ENCODE measurements at regions not wholly inside any gene's neighbourhood (a gene's known extent, or its start where the extent isn't known, plus 50 kb on each side); places are given as distances from the start of the nearest gene placed in this dataset.
"Not testable (repeated sequence)": the region's sequence is repeated elsewhere in the genome, so short reads cannot be mapped to it uniquely, and the experiment has no call there.

GRCh38 chr12:91496337-91496736, 313.7 kb upstream of the DCN start:
- no peak for DNase-seq

- no peak for DNase-seq
Measured at GRCh38 chr12:91493308-91493707, 310.7 kb upstream of the DCN start.

DNA sequence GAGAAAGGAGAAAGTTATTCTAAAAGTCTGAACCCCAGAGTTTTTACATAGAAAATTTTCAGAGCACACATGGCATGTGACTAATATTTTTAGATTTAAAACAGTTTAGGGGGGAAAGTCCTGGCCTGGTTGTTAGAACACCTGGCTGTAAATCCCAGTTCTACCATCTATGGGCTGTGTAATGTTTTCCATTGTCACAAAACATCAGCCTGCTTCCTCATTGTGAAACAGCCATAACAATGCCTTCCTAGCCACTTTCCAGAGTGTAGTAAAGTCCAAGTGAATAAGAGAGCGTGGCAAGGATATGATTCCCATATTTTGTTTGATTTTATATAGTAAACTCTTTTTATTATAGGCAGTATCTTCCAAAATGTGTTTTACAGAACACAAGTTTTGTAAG, 310.0 kb upstream of the DCN start:
- DNase-seq, result no peak

- DNase-seq, result no peak
Measured at GRCh38 chr12:91490667-91491311, 308.2 kb upstream of the DCN start.

GRCh38 chr12:91483471-91483985, 300.9 kb upstream of the DCN start:
- DNase-seq, result no peak

GRCh38 chr12:91482231-91482630, 299.6 kb upstream of the DCN start:
- no peak for DNase-seq

DNA sequence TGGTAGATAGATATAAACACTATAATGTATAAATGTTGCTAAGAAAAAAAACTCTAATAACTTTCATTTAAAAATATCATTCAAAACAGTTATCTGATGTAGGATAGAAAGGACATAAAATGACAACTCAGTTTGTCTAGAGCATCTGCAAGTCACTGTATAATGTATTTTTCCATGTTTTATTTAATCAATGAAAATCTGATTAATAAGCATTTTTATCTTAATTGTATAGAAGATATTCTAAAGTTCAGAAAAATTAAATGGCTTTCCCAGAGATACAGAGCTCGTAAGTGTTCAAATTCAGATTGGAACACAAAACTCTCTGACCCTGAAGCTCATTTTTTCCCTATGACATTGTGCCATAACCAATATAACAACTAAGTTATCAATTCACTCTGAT, 295.9 kb upstream of the DCN start:
- DNase-seq, result no peak

- no peak for DNase-seq
Measured at GRCh38 chr12:91467686-91468085, 285.1 kb upstream of the DCN start.

GRCh38 chr12:91461061-91461460, 278.4 kb upstream of the DCN start:
- DNase-seq, result no peak

DNA sequence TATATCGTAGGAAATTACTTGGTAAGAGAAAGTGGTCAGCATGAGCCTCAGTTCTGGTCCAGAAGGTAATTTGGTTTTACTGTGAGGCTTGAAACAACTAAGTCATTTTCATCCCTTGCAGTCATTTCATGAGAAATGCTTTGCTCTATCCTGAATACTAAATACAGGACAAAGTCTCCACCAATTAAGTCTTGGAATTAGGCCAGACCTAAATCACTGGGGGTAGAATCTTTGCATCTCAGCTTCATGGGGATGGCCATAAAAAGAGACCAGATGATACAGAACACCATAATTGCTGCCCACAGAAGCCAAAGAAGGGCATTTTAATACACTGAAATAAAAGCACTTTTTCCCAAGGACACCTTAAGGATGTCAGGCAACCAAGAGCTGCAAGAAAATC, 277.9 kb upstream of the DCN start:
- DNase-seq, result peak; percentile 81

DNA sequence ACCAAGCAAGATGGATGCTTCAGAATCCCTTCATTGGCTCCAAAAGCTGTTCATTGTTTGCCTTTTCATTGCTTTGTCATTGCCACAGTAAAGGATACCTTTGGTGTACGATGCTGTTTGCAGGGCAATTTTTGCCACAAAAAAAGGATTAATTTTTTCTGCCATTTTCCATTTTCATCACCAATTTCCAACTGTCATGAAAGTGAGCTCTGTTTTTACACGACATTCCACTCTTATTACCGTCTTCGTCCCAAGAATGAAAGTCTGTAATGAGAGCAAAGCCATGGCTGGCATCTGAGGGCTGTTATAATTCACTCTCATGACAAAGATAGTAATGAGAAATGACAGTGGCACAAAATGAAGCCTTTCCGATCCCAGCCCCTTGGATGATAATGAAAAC, 272.7 kb upstream of the DCN start:
- no peak for DNase-seq

DNA sequence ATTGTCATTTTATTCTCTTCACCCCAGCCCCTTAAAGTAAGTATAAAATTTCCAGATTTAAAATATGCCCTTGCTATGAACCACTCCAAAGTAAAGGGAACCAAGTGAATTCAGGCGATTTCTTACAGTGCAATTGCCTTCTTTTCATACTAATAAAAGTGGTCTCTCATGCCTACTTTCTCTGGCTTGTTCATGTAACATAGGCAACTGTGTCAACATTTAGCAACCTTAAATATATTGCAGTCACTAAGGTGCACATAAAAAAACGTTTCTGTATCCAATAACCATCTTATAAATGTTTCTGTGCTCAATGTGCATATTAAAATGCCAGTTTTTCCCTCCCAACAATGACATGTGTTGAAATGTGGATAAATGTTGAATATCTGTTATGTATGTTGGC, 271.6 kb upstream of the DCN start:
- no peak for DNase-seq

- DNase-seq, result not testable (repeated sequence)
Measured at GRCh38 chr12:91452464-91452863, 269.8 kb upstream of the DCN start.

- DNase-seq, result no peak
Measured at GRCh38 chr12:91441993-91442952, 259.7 kb upstream of the DCN start.

GRCh38 chr12:91441246-91441645, 258.6 kb upstream of the DCN start:
- no peak for DNase-seq

GRCh38 chr12:91434081-91434480, 251.5 kb upstream of the DCN start:
- DNase-seq, result no peak

DNA sequence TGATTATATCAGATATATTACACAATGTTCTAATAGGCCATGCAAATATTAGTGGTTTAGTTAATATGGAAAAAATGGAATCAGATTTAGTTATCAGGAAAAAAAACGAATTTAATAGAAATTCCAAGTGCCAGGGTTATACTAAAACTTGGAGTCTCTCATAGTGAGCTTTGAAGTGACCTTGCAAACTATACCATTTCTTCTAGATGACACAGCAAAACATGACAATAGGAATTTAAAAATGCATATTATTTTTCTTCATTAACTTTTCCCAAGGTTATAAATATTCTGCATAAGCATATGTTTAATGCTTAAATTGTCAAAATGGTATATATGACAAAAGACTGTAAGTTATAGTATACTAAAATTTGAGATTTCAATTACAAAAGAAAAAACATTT, 250.1 kb upstream of the DCN start:
- DNase-seq, result no peak

GRCh38 chr12:91432089-91432488, 249.5 kb upstream of the DCN start:
- no peak for DNase-seq

DNA sequence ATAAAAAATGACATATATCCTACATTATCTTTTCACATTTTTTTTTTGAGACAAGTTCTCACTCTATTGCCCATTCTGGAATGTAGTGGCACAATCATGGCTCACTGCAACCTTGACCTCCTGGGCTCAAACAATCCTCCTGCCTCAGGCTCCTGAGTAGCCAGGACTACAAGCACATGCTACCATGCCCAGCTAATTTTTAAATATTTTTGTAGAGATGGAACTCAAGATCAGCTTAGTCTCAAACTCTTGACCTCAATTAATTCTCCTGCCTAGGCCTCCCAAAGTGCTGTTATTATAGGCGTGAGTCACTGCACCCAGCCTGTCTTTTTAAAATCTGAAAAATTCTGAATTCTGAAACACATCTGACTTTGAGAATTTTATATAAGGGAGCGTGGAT, 241.9 kb upstream of the DCN start:
- DNase-seq, result no peak

GRCh38 chr12:91423693-91424050, 241.1 kb upstream of the DCN start:
- DNase-seq, result no peak

DNA sequence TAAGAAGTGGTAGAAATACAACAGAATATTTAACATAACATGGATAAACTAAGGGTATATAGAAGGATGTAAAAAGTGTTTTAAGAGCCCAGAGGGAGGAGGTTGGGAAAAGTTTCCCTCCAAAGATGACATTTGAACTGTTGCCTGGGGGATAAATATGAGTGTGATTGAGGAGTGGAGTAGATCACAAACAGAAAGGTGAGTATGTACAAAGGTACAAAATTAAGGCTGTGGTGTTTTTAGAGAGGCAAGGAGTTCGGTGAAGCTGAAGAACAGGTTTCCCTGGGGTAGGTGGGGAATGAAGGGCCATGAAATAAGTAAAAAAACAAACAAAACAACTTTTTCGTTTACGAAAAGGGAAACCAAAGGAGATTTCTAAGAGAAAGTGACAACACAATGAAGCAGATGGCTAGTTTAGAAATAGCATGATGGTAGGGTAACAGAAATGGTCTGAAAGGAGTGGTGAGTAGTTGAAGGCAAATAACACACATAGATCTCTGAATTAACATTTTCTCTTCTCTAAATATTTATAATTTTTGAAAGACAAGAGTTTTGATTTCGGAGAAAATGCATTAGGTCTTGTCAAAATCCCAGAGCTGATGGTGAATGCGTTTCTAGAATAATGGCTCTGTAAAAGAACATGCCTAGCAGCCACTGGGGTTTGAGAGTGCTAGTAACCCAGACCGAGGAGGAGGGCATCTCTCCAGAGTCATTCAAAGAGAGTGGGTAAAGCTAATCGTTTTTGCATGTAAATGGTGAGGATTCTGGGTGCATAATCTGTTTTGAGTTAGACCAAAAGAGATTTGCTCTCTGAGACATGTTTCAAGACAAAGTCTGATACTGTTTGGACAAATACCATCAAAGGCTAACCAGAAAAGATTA, 240.4 kb upstream of the DCN start:
- DNase-seq, result no peak

- DNase-seq, result no peak
Measured at GRCh38 chr12:91422127-91422526, 239.5 kb upstream of the DCN start.

DNA sequence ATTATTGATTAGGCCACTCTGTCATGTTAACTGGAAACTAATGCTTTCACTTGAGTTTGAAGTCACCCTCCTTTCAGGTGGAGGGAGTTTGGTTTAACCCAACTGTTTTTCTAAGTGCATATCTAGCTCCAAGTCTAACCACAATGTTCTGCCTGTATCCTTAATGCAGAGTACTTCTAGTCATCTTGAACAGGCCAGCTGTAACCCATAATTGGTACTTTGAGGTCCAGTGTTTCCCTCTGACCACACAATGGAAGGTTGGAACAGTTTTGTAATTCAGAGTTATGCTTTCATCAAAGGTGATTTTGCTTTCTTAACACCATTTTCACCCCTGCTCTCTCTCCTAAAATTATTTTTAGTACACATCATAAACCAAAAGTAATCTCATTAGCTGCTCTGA, 237.2 kb upstream of the DCN start:
- no peak for DNase-seq

All from NCI-H1105 (cell line).